Vagina (tissue), 2 donors: ENCODE measurements at regions not wholly inside any gene's neighbourhood (a gene's known extent, or its start where the extent isn't known, plus 50 kb on each side); places are given as distances from the start of the nearest gene placed in this dataset.

Experiments
- CTCF ChIP-seq, 3 experiments: fragments of 450-650 bp in 2 of 3; fragments of 200-600 bp in 1 of 3; sonication (generic) in 1 of 3; IDR thresholded peaks; one replicate each; pipeline ENCODE4 v1.5.1; 2017 to 2019; ENCODE audit warnings: antibody characterized with exemption in 3 of 3, mild to moderate bottlenecking in 2 of 3, moderate library complexity in 2 of 3
- POLR2A ChIP-seq, 2 donors: fragments of 450-650 bp; IDR thresholded peaks; one replicate each; pipeline ENCODE4 v1.6.1; 2017; ENCODE audit warnings: antibody characterized with exemption in 2 of 2, mild to moderate bottlenecking in 2 of 2, moderate library complexity in 2 of 2
- POLR2AphosphoS5 ChIP-seq, 2 donors: sonication (generic); formaldehyde crosslinking; IDR thresholded peaks; one replicate each; pipeline ENCODE4 v1.9.0; 2017; ENCODE audit warnings: antibody characterized with exemption in 2 of 2, mild to moderate bottlenecking in 2 of 2, low read depth in 1 of 2; ENCODE audit not compliant: insufficient read depth in 1 of 2

GRCh38 chr2:118614841-118615271 lies 232.6 kb downstream of the EN1 start:
- TF ChIP-seq CTCF (IDR thresholded peaks at IDR 0.05) (no peak), POLR2AphosphoS5 (IDR thresholded peaks at IDR 0.05; ENCODE audit: insufficient read depth in 1 of 2, low read depth in 1 of 2) (no peak), POLR2A (IDR thresholded peaks at IDR 0.05) (no peak)
